Erythroblast (primary cell): ENCODE measurements at regions not wholly inside any gene's neighbourhood (a gene's known extent, or its start where the extent isn't known, plus 50 kb on each side); places are given as distances from the start of the nearest gene placed in this dataset.

Experiments used
- GATA1 ChIP-seq: IDR thresholded peaks from 2 replicates; pipeline ENCODE4 v1.6.1; 2011; ENCODE audit warnings: low read depth, mild to moderate bottlenecking, control low read depth, low read length, moderate library complexity
- POLR2A ChIP-seq: IDR thresholded peaks from 2 replicates; pipeline ENCODE4 v1.6.1; 2011; ENCODE audit warnings: mild to moderate bottlenecking, low read length

GRCh38 chr1:60903591-60903990 is 178.8 kb upstream of the NFIA start:
- TF ChIP-seq POLR2A (no peak), GATA1 (no peak)
